ENCODE measurements at regions not wholly inside any gene's neighbourhood (a gene's known extent, or its start where the extent isn't known, plus 50 kb on each side); places are given as distances from the start of the nearest gene placed in this dataset.
"Not testable (repeated sequence)": the region's sequence is repeated elsewhere in the genome, so short reads cannot be mapped to it uniquely, and the experiment has no call there.

DNA sequence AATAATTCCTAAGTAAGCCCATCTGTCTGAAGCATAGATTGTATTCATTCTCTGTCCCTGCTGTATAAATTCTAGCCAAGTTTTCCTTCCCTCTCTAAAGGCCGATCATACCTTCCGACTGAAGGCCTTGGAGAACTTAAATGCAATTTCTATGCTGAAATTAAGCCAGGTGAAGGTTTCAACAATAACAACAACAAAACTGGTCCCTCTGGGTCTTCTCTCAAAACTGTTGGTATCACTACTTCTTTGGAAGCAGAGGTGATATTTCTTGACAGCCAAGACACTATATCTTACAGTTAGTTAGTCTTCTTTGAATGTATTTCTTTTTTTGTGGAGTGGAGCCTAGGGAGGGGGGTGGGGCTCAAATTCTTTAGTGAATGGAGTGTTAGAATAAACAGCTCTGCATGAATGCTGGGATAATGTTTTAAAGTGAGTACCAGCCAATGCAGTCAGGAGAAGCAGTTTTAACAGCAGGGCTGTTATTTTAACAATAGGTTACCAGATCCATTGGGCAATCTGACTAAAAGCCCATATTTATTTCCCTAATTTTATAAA lies 508.9 kb downstream of the EBF1 start:
- Histone ChIP-seq H3K27ac (peak overlapping the region in 2 of 3 donors; percentile 24 to 54), H3K36me3 (no peaks in the 10 kb centered on the region), H3K27me3 (no peaks in the 10 kb centered on the region), H3K4me3 (replicated peaks in 1 of 3) (no peak overlapping the region), H3K9me3 (no peaks in the 10 kb centered on the region), H3K4me1 (peaks cover 3 to 11% of the 10 kb centered on the region in 2 donors)
- intact Hi-C loops (cut with DNase I), result no loop called here
- DNase-seq, result no peak
- 81 to 82% methylated on average over 2 of the region's 2 CpGs for WGBS, 2 donors
- TF ChIP-seq, protein P1, sequence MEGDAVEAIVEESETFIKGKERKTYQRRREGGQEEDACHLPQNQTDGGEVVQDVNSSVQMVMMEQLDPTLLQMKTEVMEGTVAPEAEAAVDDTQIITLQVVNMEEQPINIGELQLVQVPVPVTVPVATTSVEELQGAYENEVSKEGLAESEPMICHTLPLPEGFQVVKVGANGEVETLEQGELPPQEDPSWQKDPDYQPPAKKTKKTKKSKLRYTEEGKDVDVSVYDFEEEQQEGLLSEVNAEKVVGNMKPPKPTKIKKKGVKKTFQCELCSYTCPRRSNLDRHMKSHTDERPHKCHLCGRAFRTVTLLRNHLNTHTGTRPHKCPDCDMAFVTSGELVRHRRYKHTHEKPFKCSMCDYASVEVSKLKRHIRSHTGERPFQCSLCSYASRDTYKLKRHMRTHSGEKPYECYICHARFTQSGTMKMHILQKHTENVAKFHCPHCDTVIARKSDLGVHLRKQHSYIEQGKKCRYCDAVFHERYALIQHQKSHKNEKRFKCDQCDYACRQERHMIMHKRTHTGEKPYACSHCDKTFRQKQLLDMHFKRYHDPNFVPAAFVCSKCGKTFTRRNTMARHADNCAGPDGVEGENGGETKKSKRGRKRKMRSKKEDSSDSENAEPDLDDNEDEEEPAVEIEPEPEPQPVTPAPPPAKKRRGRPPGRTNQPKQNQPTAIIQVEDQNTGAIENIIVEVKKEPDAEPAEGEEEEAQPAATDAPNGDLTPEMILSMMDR (IDR thresholded peaks at IDR 0.05), result no peak
- TF ChIP-seq POLR2A (IDR thresholded peaks at IDR 0.05), result no peak

DNA sequence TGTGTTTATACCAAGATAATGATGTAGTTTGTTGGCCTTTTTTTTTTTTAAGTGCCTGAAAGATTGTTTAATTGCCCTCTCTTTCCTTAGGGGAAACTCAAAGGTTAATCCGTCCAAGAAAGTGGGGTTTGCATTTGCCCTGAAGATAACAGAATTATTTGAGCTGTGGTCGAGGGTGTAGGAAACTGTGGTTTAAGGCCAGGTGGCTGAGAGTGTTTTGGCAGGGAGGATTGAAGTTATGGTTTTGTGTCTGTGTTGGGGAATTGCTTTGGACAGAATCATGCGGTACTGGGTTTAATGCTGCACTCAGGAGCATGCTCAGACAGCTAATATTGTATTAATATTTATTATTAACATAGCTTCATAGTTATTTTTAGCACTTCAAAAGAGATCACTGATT lies 509.8 kb downstream of the EBF1 start:
- Histone ChIP-seq H3K27me3 (no peaks in the 10 kb centered on the region), H3K27ac (no peak overlapping the region)

DNA sequence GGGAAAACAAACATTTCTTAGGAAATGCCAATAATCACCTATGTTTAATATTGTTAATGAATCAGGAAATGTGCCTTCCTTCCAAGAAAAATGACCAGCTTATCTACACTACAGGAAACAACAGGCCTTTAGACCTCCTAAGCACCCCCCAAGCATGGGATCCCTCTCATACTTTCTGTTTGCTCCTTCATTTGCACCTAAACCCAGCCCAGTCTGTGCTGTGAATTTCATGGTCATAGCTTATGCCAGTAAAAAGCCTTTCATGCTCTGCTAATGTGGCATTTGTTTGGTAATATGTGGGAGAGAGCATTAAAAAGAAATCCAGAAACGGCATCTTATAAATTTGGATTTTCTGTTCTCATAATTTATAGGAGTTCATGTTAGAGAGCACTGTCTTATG lies 511.1 kb downstream of the EBF1 start:
- intact Hi-C loops (cut with DNase I), result no loop called here
- Histone ChIP-seq H3K27me3 (no peaks in the 10 kb centered on the region), H3K9me3 (no peaks in the 10 kb centered on the region), H3K36me3 (no peaks in the 10 kb centered on the region), H3K4me1 (peaks cover 3 to 11% of the 10 kb centered on the region in 2 donors), H3K27ac (no peak overlapping the region), H3K4me3 (replicated peaks in 1 of 3) (no peak overlapping the region)
- WGBS, 2 donors, result 96 to 97% methylated on average over 1 of the region's 1 CpG
- DNase-seq, result no peak
- no peak for TF ChIP-seq POLR2A (IDR thresholded peaks at IDR 0.05)
- TF ChIP-seq, protein P1 (IDR thresholded peaks at IDR 0.05), result no peak

More for the DNA sequence above, 509.8 kb downstream of the EBF1 start:
- H3K36me3 ChIP-seq, result no peaks in the 10 kb centered on the region
- no peak for TF ChIP-seq POLR2A (IDR thresholded peaks at IDR 0.05)
- TF ChIP-seq, protein P1 (IDR thresholded peaks at IDR 0.05), result no peak
- intact Hi-C loops (cut with DNase I), result no loop called here
- H3K4me1 ChIP-seq, result peaks cover 3 to 11% of the 10 kb centered on the region in 2 donors
- no peak for DNase-seq
- H3K4me3 ChIP-seq (replicated peaks in 1 of 3), result no peak overlapping the region
- WGBS, 2 donors, result 57 to 68% methylated on average over 3 of the region's 3 CpGs
- H3K9me3 ChIP-seq, result no peaks in the 10 kb centered on the region

DNA sequence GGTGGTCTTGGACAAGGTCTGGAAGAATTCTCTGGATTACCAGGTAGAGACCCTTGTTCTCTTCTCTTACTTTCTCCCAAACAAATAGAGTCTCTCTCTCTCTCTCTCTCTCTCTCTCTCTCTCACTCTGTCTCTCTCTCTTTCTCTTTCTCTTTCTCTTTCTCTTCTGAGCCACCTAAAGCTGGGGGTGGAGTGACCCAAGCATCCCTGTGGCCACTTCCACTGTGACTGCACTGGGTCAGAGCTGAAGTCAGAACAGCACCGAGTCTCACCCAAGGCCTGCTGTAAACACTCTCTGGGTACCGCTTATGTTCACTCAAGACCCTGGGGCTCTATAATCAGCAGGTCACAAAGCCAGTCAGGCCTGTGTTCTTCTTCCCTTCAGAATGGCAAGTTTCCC lies 513.7 kb downstream of the EBF1 start:
- Histone ChIP-seq H3K27me3 (no peaks in the 10 kb centered on the region), H3K9me3 (no peaks in the 10 kb centered on the region), H3K27ac (no peak overlapping the region), H3K4me1 (peaks cover under 1 to 3% of the 10 kb centered on the region in 2 donors), H3K36me3 (no peaks in the 10 kb centered on the region), H3K4me3 (replicated peaks in 1 of 3) (no peak overlapping the region)
- DNase-seq, result no peak
- intact Hi-C loops (cut with DNase I), result no loop called here
- TF ChIP-seq, protein P1 (IDR thresholded peaks at IDR 0.05), result no peak
- no peak for TF ChIP-seq POLR2A (IDR thresholded peaks at IDR 0.05)
- WGBS, 2 donors, result 100% methylated on average over 2 of the region's 2 CpGs

DNA sequence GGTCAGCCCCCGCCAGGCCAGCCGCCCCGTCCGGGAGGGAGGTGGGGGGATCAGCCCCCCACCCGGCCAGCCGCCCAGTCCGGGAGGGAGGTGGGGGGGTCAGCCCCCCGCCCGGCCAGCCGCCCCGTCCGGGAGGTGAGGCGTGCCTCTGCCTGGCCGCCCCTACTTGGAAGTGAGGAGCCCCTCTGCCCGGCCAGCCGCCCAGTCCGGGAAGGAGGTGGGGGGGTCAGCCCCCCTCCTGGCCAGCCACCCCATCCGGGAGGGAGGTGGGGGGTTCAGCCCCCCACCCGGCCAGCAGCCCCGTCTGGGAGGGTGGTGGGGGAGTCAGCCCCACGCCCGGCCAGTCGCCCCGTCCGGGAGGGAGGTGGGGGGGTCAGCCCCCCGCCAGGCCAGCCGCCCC lies 517.0 kb downstream of the EBF1 start:
- H3K4me1 ChIP-seq; H3K36me3 ChIP-seq; DNase-seq; H3K27me3 ChIP-seq; intact Hi-C loops (cut with DNase I); H3K9me3 ChIP-seq; H3K4me3 ChIP-seq (replicated peaks in 1 of 3); H3K27ac ChIP-seq: not testable (repeated sequence)
- 94% methylated on average over 9 of the region's 27 CpGs; no CpG with 5 or more reads in 1 of the 2 donors for WGBS, 2 donors

Measured in thyroid gland (tissue), 4 donors.